Fibroblast of lung (primary cell): ENCODE measurements at regions not wholly inside any gene's neighbourhood (a gene's known extent, or its start where the extent isn't known, plus 50 kb on each side); places are given as distances from the start of the nearest gene placed in this dataset.

Experiments
- CTCF ChIP-seq, 2 donors: IDR thresholded peaks in 1 of 2; conservative IDR thresholded peaks in 1 of 2; 1 replicate in 1 of 2; 2 replicates in 1 of 2; pipeline ENCODE4 v1.5.1; 2011 to 2012; ENCODE audit warnings: low read length in 2 of 2, control low read depth in 1 of 2, inconsistent platforms in 1 of 2, low read depth in 1 of 2, mild to moderate bottlenecking in 1 of 2
- EZH2 ChIP-seq: IDR thresholded peaks from 2 replicates; pipeline ENCODE4 v1.5.1; 2012; ENCODE audit warnings: low read length, control low read depth, mild to moderate bottlenecking; ENCODE audit errors: missing control alignments

DNA sequence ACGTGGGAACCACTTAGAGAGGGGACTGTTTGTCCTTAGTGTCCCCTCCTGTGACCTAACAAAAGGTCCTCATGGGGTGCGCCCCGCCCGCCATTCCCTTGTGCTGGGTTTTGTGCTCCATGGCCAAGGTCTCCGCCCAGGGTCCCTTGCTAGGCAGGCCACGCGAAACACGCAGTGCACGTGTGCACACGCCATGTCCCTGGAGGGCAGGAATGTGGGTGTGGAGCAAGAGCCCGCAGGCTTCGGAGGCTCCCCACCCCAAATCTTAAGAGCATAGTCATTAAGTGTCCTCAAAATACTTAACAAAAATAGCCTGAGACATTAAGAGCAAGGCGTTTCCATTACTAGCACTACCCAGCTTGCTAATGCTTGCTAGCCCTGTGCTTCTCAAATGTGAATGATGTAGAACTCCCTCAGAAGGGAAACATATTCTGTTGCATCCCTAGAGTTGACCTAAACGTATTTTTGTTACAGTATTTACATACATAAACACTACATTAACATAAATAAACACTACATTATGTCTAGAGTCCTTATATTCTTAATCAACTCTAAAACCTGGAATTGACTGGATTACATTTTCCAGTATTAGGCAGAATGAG lies 117.6 kb upstream of the APCDD1 start:
- TF ChIP-seq CTCF (conservative IDR thresholded peaks at IDR 0.05 in 1 of 2, IDR thresholded peaks at IDR 0.05 in 1 of 2; ENCODE audit: low read depth in 1 of 2, low read length in 2 of 2) (no peak), EZH2 (no peak)
